K562 (cell line): ENCODE measurements at regions not wholly inside any gene's neighbourhood (a gene's known extent, or its start where the extent isn't known, plus 50 kb on each side); places are given as distances from the start of the nearest gene placed in this dataset.

ENCODE experiments used
- ATAC-seq: fragments of 200-7000 bp; cut with Tn5 transposase; 3 replicates; pipeline ENCODE4 v1.9.1; 2020; ENCODE audit warnings: moderate library complexity
- BruUV-seq: library from RNA; stranded (reverse); fragments of 400-500 nt; replicated peaks from 2 replicates; lab custom pipeline; 2021; lab: Mats Ljungman, UMichigan
- CTCF ChIA-PET: fragments of 300-600 bp; formaldehyde crosslinking; extraction: SDS; loops from one replicate; lab custom pipeline; 2021; ENCODE audit warnings: low intra/inter-chr PET ratio; lab: Yijun Ruan, JAX
- POLR2A ChIA-PET: fragments of 300-600, 350-650 bp; sonication (Branson Sonifier 250); formaldehyde crosslinking; extraction: SDS; loops from one replicate; lab custom pipeline; 2021; ENCODE audit warnings: antibody characterized with exemption, inconsistent platforms; lab: Yijun Ruan, JAX
- DNase-seq, 4 experiments: peaks; one replicate each; pipeline versions ENCODE4 v3.0.0 to v3.0.0-alpha.2; 2011 to 2018; ENCODE audit warnings: low spot score in 3 of 4, mixed read lengths in 3 of 4; ENCODE audit errors: extremely low read depth in 1 of 4
- FAIRE-seq: peaks from 2 replicates; lab custom pipeline; 2011; peaks lifted over from hg19 to GRCh38; lab: Jason Lieb, UNC
- H2AFZ ChIP-seq: 2 replicates; pipeline ENCODE4 v1.6.0; 2011; ENCODE audit warnings: low read depth, low read length, control low read depth, inconsistent platforms
- H3K27ac ChIP-seq: fragments of 200-600 bp; 3 replicates; pipeline ENCODE4 v1.8.0; 2011; ENCODE audit warnings: low read depth, mild to moderate bottlenecking, control low read depth, inconsistent platforms, low read length, moderate library complexity, mixed read lengths; ENCODE audit errors: extremely low read depth
- H3K27me3 ChIP-seq, 2 experiments: fragments of 300-600 bp in 1 of 2; 2 replicates in 1 of 2; 3 replicates in 1 of 2; pipeline versions ENCODE4 v1.6.0 to v1.8.0; 2011; ENCODE audit warnings: inconsistent platforms in 2 of 2, low read length in 2 of 2, mild to moderate bottlenecking in 1 of 2, mixed read lengths in 1 of 2, moderate library complexity in 1 of 2; ENCODE audit not compliant: control insufficient read depth in 2 of 2, insufficient read depth in 2 of 2
- H3K36me3 ChIP-seq: fragments of 300-600 bp; 3 replicates; pipeline ENCODE4 v1.8.0; 2011; ENCODE audit warnings: mild to moderate bottlenecking, low read length, inconsistent platforms; ENCODE audit not compliant: control insufficient read depth, insufficient read depth
- H3K4me1 ChIP-seq, 2 experiments: fragments of 200-600 bp in 1 of 2; replicated peaks in 1 of 2; 2 replicates in 1 of 2; 3 replicates in 1 of 2; pipeline versions ENCODE4 v1.5.1 to v1.8.0; 2011; ENCODE audit warnings: inconsistent platforms in 2 of 2, low read length in 2 of 2, mild to moderate bottlenecking in 1 of 2, mixed read lengths in 1 of 2, moderate library complexity in 1 of 2; ENCODE audit not compliant: control insufficient read depth in 2 of 2, insufficient read depth in 2 of 2
- H3K4me2 ChIP-seq: 2 replicates; pipeline ENCODE4 v1.6.1; 2011; ENCODE audit warnings: low read length, control low read depth, inconsistent platforms, mixed read lengths; ENCODE audit not compliant: insufficient read depth
- H3K4me3 ChIP-seq: fragments of 200-600 bp; sonication (generic), shearing (Covaris generic); 2 replicates; pipeline ENCODE4 v1.5.1; 2016; ENCODE audit warnings: control low read depth, inconsistent platforms
- H3K79me2 ChIP-seq: fragments of 200-600 bp; 3 replicates; pipeline ENCODE4 v1.8.0; 2011; ENCODE audit warnings: low read length, inconsistent platforms; ENCODE audit not compliant: control insufficient read depth, insufficient read depth
- H3K9ac ChIP-seq, 2 experiments: 2 replicates each; pipeline versions ENCODE4 v1.6.0 to v1.6.1; 2011; ENCODE audit warnings: low read depth in 2 of 2, low read length in 2 of 2, control low read depth in 1 of 2, inconsistent platforms in 1 of 2, mild to moderate bottlenecking in 1 of 2, mixed read lengths in 1 of 2; ENCODE audit not compliant: insufficient read depth in 1 of 2
- H3K9me1 ChIP-seq: one replicate; pipeline ENCODE4 v1.6.0; 2011; ENCODE audit warnings: inconsistent platforms, mild to moderate bottlenecking, low read length, moderate library complexity; ENCODE audit not compliant: control insufficient read depth, insufficient read depth
- H3K9me3 ChIP-seq: replicated peaks from 2 replicates; pipeline ENCODE4 v1.5.1; 2011; ENCODE audit warnings: low read depth, low read length, inconsistent platforms; ENCODE audit not compliant: control insufficient read depth, insufficient read depth
- H4K20me1 ChIP-seq: replicated peaks from 2 replicates; pipeline ENCODE4 v1.6.1; 2011; ENCODE audit warnings: low read length, inconsistent platforms, mixed read lengths; ENCODE audit not compliant: control insufficient read depth, insufficient read depth
- ARID2 ChIP-seq: fragments of 450-650 bp; IDR thresholded peaks from 2 replicates; pipeline ENCODE4 v1.6.1; 2017; ENCODE audit warnings: antibody characterized with exemption, mild to moderate bottlenecking
- BCL6 ChIP-seq: fragments of 250-450 bp; sonication (Bioruptor Pico); IDR thresholded peaks from 2 replicates; pipeline ENCODE4 v1.4.0; 2020
- CCNT2 ChIP-seq: IDR thresholded peaks from 2 replicates; pipeline ENCODE4 v1.6.1; 2011; ENCODE audit warnings: borderline replicate concordance, low read depth, mild to moderate bottlenecking, moderate library complexity, mixed read lengths, low read length; ENCODE audit not compliant: insufficient read length; ENCODE audit errors: extremely low read depth
- FOXJ2 ChIP-seq: fragments of 200-800 bp; sonication (Bioruptor generic); IDR thresholded peaks from 2 replicates; pipeline ENCODE4 v1.6.1; 2016; ENCODE audit warnings: missing genetic modification characterization, missing compliant biosample characterization
- GTF2F1 ChIP-seq: IDR thresholded peaks from 2 replicates; pipeline ENCODE4 v1.6.1; 2011; ENCODE audit warnings: low read depth, low read length, improper control_type of control experiment
- HIVEP1 ChIP-seq: fragments of 250-450 bp; sonication (Bioruptor Pico); IDR thresholded peaks from 2 replicates; pipeline ENCODE4 v1.4.0; 2020; ENCODE audit warnings: mild to moderate bottlenecking
- POLR2A ChIP-seq: fragments of 450-650 bp; conservative IDR thresholded peaks from 2 replicates; pipeline ENCODE4 v1.6.1; 2016
- SMARCA4 ChIP-seq: fragments of 450-650 bp; IDR thresholded peaks from 2 replicates; pipeline ENCODE4 v1.6.1; 2016
- THRA ChIP-seq: fragments of 450-650 bp; IDR thresholded peaks from 2 replicates; pipeline ENCODE4 v1.6.1; 2017; ENCODE audit warnings: mild to moderate bottlenecking, moderate library complexity
- ZNF445 ChIP-seq: fragments of 250-450 bp; sonication (Bioruptor Pico); IDR thresholded peaks from 2 replicates; pipeline ENCODE4 v1.4.0; 2020; ENCODE audit warnings: low read depth, mild to moderate bottlenecking, moderate library complexity
- ZSCAN32 ChIP-seq: fragments of 450-650 bp; formaldehyde crosslinking; IDR thresholded peaks from 2 replicates; pipeline ENCODE4 v1.4.0; 2020; ENCODE audit warnings: mild to moderate bottlenecking, moderate library complexity
- WGBS: fragments of 100-300 bp; shearing (Covaris generic); methylation state at CpG from one replicate; pipeline ENCODE4 v1.1.6; 2016; ENCODE audit warnings: low coverage, mixed read lengths; ENCODE audit not compliant: insufficient coverage; ENCODE audit errors: missing lambda C conversion rate; 5-methylcytosine and 5-hydroxymethylcytosine counted together
- in situ Hi-C: fragments of 300-500 bp; cut with MboI; formaldehyde crosslinking; loops from 4 replicates; pipeline ENCODE4 v1.15.0; 2018; ENCODE audit warnings: inconsistent platforms, mixed read lengths
- intact Hi-C: fragments of 100-400 bp; cut with micrococcal nuclease; formaldehyde crosslinking; loops from 2 replicates; pipeline ENCODE4 v1.14.2; 2022
- TF ChIP-seq, protein P1 (sequence below): fragments of 250-450 bp; sonication (Bioruptor Pico); IDR thresholded peaks from 2 replicates; pipeline ENCODE4 v1.5.0; 2022; ENCODE audit warnings: mild to moderate bottlenecking

DNA sequence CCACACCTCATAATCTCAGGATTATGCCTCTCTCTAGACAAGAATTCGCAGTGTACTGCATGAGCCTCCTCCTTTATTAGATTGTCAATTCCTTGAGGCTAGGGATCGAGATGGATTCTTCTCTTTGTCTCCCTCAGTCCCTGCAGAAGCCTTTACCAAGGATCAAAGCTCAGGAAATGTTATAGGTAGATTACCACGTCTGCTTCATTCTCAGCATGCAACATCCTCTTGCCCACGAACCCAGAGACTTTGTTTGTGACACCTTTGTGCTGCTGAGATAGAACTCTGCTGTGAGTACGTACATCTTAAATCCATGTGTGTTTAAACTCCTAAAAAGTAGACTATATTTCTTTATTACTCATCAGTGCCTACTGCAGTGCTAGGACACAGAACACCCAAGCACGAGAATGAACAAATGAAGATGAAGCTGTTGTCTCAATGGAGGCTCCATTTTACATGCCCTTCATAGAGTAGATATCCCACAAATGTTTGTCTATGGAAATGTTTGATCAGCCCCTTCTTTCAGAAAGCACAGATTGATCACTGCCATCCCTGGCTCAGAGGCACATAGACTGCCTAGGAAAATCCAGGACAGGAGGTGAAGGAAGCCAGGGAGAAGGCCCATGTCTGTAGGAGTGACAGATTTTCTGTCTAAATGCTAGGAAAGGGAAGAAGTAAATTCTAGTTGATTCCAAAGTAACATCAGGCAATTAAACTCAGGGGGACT lies 98.8 kb upstream of the KLHL29 start:
- H3K4me2 ChIP-seq: no peak overlapping the region
- H3K4me3 ChIP-seq: no peak overlapping the region
- no peaks in the 10 kb centered on the region for H3K36me3 ChIP-seq
- H3K79me2 ChIP-seq: no peaks in the 10 kb centered on the region
- in situ Hi-C loops (no loop called here), intact Hi-C loops (no loop called here)
- ATAC-seq (no peak), FAIRE-seq (no peak), DNase-seq (no peak)
- ChIA-PET CTCF (no interaction called here), POLR2A (interaction anchor here (0.8 kb wide), 1 partner anchor 219 kb away, joined by 3 read pairs; no protein-coding TSS in a partner anchor)
- no peak overlapping the region for H3K9ac ChIP-seq
- no peak for TF ChIP-seq CCNT2
- no peak for TF ChIP-seq ZSCAN32 (CRISPR knock-in tag)
- no peak for TF ChIP-seq HIVEP1 (CRISPR knock-in tag)
- no peak for TF ChIP-seq GTF2F1
- no peak for TF ChIP-seq BCL6
- TF ChIP-seq FOXJ2 (tag): no peak
- no peak for TF ChIP-seq THRA
- TF ChIP-seq, protein P1, sequence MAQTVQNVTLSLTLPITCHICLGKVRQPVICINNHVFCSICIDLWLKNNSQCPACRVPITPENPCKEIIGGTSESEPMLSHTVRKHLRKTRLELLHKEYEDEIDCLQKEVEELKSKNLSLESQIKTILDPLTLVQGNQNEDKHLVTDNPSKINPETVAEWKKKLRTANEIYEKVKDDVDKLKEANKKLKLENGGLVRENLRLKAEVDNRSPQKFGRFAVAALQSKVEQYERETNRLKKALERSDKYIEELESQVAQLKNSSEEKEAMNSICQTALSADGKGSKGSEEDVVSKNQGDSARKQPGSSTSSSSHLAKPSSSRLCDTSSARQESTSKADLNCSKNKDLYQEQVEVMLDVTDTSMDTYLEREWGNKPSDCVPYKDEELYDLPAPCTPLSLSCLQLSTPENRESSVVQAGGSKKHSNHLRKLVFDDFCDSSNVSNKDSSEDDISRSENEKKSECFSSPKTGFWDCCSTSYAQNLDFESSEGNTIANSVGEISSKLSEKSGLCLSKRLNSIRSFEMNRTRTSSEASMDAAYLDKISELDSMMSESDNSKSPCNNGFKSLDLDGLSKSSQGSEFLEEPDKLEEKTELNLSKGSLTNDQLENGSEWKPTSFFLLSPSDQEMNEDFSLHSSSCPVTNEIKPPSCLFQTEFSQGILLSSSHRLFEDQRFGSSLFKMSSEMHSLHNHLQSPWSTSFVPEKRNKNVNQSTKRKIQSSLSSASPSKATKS (CRISPR knock-in tag): no peak
- TF ChIP-seq POLR2A: no peak
- no peak for TF ChIP-seq SMARCA4
- TF ChIP-seq ZNF445: no peak
- TF ChIP-seq ARID2: no peak
- no peaks in the 10 kb centered on the region for H3K4me1 ChIP-seq
- 1% methylated on average over 6 of the region's 6 CpGs for WGBS
- H2AFZ ChIP-seq: no peak overlapping the region
- no peaks in the 10 kb centered on the region for H4K20me1 ChIP-seq
- H3K9me3 ChIP-seq: no peaks in the 10 kb centered on the region
- BruUV-seq: no TSS peak
- no peak overlapping the region for H3K27ac ChIP-seq
- H3K27me3 ChIP-seq: no peaks in the 10 kb centered on the region
- H3K9me1 ChIP-seq: no peaks in the 10 kb centered on the region
